NT2/D1 (cell line): ENCODE measurements at regions not wholly inside any gene's neighbourhood (a gene's known extent, or its start where the extent isn't known, plus 50 kb on each side); places are given as distances from the start of the nearest gene placed in this dataset.

ENCODE experiments used
- DNase-seq: peaks from one replicate; pipeline ENCODE4 v3.0.0-alpha.2; 2011; ENCODE audit warnings: low read depth, low spot score
- H3K27me3 ChIP-seq: 2 replicates; pipeline ENCODE4 v1.6.0; 2011; ENCODE audit warnings: mild to moderate bottlenecking; ENCODE audit not compliant: insufficient read length, insufficient read depth
- H3K36me3 ChIP-seq: 2 replicates; pipeline ENCODE4 v1.6.1; 2011; ENCODE audit warnings: mild to moderate bottlenecking, low read length, mixed read lengths; ENCODE audit not compliant: insufficient read depth, insufficient read length
- H3K4me1 ChIP-seq: 2 replicates; pipeline ENCODE4 v1.5.1; 2011; ENCODE audit not compliant: insufficient read depth, insufficient read length
- H3K4me3 ChIP-seq: 2 replicates; pipeline ENCODE4 v1.5.1; 2011; ENCODE audit warnings: low read depth; ENCODE audit not compliant: insufficient read length
- H3K9ac ChIP-seq: 2 replicates; pipeline ENCODE4 v1.6.0; 2011; ENCODE audit warnings: low read depth; ENCODE audit not compliant: insufficient read length
- H3K9me3 ChIP-seq: 2 replicates; pipeline ENCODE4 v1.5.1; 2011; ENCODE audit warnings: mild to moderate bottlenecking, low read length; ENCODE audit not compliant: insufficient read depth
- SUZ12 ChIP-seq: IDR thresholded peaks from 2 replicates; pipeline ENCODE4 v1.6.1; 2011; ENCODE audit not compliant: insufficient read length, insufficient read depth; ENCODE audit errors: extremely low read depth
- YY1 ChIP-seq: IDR thresholded peaks from 2 replicates; pipeline ENCODE4 v1.6.1; 2011; ENCODE audit not compliant: insufficient read length, insufficient read depth
- ZNF274 ChIP-seq: IDR thresholded peaks from 2 replicates; pipeline ENCODE4 v1.6.1; 2011; ENCODE audit warnings: mild to moderate bottlenecking, low read depth, low read length

GRCh38 chr9:78544230-78544629, 247.3 kb downstream of the PSAT1 start:
- no peaks in the 10 kb centered on the region for H3K27me3 ChIP-seq
- no peak for DNase-seq
- no peak overlapping the region for H3K9ac ChIP-seq
- H3K4me1 ChIP-seq, result peaks cover 4% of the 10 kb centered on the region
- H3K9me3 ChIP-seq, result peaks cover 5% of the 10 kb centered on the region; the same call in 1 of the 2 replicates
- no peaks in the 10 kb centered on the region for H3K36me3 ChIP-seq
- TF ChIP-seq ZNF274 (no peak), YY1 (no peak), SUZ12 (no peak)
- no peak overlapping the region for H3K4me3 ChIP-seq

DNA sequence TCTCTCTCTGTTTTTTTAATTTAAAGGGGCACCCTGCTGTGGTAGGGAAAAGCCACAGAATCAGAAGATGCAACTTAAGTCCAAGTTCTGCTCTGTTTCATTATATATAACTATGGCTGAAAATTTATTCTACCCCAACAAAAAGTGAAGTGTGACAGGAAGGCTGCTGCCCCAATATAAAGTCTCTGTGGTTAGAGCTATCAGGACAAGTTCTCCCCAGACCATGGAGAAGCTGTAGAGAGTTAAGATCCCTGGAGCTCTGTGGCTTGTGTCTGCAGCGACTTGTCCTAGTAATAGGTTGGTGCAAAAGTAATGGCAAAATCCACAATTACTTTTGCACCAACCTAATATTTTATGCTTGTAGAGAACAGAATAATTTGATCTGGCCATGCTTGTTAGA, 250.9 kb downstream of the PSAT1 start:
- H3K27me3 ChIP-seq, result no peaks in the 10 kb centered on the region
- peaks cover 4% of the 10 kb centered on the region for H3K4me1 ChIP-seq
- no peak overlapping the region for H3K9ac ChIP-seq
- no peak for TF ChIP-seq SUZ12
- no peak for TF ChIP-seq YY1
- TF ChIP-seq ZNF274, result no peak
- H3K9me3 ChIP-seq, result peaks cover 5% of the 10 kb centered on the region; the same call in 1 of the 2 replicates
- no peak overlapping the region for H3K4me3 ChIP-seq
- H3K36me3 ChIP-seq, result no peaks in the 10 kb centered on the region
- DNase-seq, result no peak

- H3K4me1 ChIP-seq, result peaks cover 4% of the 10 kb centered on the region
- H3K9me3 ChIP-seq, result peaks cover 5% of the 10 kb centered on the region; the same call in 1 of the 2 replicates
- TF ChIP-seq ZNF274 (no peak), YY1 (no peak), SUZ12 (no peak)
- no peak overlapping the region for H3K4me3 ChIP-seq
- DNase-seq, result no peak
- no peaks in the 10 kb centered on the region for H3K36me3 ChIP-seq
- H3K27me3 ChIP-seq, result no peaks in the 10 kb centered on the region
- no peak overlapping the region for H3K9ac ChIP-seq
Measured at GRCh38 chr9:78548670-78549069, 251.7 kb downstream of the PSAT1 start.

DNA sequence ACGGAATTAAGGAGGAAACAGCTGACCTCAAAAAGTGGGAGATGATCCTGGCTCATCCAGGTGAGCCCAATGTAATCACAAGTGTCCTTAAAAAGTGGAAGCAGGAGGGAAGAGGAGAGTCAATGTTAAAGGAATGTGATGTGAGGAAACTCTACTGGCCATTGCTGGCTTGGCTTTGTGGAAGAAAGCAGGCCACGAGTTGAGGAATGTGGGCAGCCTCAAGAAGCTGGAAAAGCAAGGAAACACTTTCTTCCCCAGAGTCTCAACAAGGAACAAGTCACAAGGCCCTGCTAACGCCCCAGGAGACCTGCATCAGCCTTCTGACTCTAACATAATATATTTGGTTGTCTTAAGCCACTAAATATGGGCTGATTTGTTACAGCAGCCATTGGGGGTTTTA, 252.8 kb downstream of the PSAT1 start:
- Histone ChIP-seq H3K9ac (no peak overlapping the region), H3K27me3 (no peaks in the 10 kb centered on the region), H3K9me3 (peaks cover 5% of the 10 kb centered on the region; the same call in 1 of the 2 replicates), H3K36me3 (no peaks in the 10 kb centered on the region), H3K4me1 (no peaks in the 10 kb centered on the region), H3K4me3 (no peak overlapping the region)
- TF ChIP-seq ZNF274, result no peak
- no peak for DNase-seq

GRCh38 chr9:78552802-78553201, 255.9 kb downstream of the PSAT1 start:
- no peak overlapping the region for H3K4me3 ChIP-seq
- H3K9ac ChIP-seq, result no peak overlapping the region
- TF ChIP-seq ZNF274 (no peak), YY1 (no peak), SUZ12 (no peak)
- DNase-seq, result no peak
- no peaks in the 10 kb centered on the region for H3K9me3 ChIP-seq
- H3K36me3 ChIP-seq, result no peaks in the 10 kb centered on the region
- H3K4me1 ChIP-seq, result no peaks in the 10 kb centered on the region
- H3K27me3 ChIP-seq, result no peaks in the 10 kb centered on the region

GRCh38 chr9:78557540-78557939, 260.6 kb downstream of the PSAT1 start:
- no peak for DNase-seq
- Histone ChIP-seq H3K4me1 (no peaks in the 10 kb centered on the region), H3K4me3 (no peak overlapping the region), H3K27me3 (no peaks in the 10 kb centered on the region), H3K9ac (no peak overlapping the region), H3K36me3 (no peaks in the 10 kb centered on the region), H3K9me3 (no peaks in the 10 kb centered on the region)
- TF ChIP-seq ZNF274 (no peak), YY1 (no peak), SUZ12 (no peak)

DNA sequence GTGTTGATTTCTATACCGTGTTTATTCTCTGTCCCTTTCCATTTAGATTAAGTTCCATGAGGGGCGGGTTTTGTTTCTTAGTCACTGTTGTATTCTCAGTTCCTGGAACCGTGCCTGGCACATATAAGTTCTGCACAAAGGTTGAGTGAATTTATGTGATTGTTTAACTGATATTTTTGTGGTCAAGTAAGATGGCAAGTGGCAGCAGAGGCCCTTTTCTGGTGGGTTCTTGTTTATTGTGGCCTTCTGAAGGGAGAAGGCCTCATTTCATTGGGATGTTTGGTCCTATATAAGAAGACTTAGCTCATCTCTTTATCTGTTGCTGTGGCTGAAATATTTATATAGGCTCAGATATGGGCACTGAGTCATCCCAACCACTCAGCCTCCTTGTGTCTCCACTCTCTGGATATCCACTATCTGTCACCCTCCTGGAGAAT, 262.5 kb downstream of the PSAT1 start:
- H3K36me3 ChIP-seq, result no peaks in the 10 kb centered on the region
- no peak overlapping the region for H3K9ac ChIP-seq
- no peaks in the 10 kb centered on the region for H3K4me1 ChIP-seq
- no peaks in the 10 kb centered on the region for H3K27me3 ChIP-seq
- no peak for DNase-seq
- TF ChIP-seq YY1, result no peak
- no peak for TF ChIP-seq ZNF274
- TF ChIP-seq SUZ12, result no peak
- no peaks in the 10 kb centered on the region for H3K9me3 ChIP-seq
- H3K4me3 ChIP-seq, result no peak overlapping the region

DNA sequence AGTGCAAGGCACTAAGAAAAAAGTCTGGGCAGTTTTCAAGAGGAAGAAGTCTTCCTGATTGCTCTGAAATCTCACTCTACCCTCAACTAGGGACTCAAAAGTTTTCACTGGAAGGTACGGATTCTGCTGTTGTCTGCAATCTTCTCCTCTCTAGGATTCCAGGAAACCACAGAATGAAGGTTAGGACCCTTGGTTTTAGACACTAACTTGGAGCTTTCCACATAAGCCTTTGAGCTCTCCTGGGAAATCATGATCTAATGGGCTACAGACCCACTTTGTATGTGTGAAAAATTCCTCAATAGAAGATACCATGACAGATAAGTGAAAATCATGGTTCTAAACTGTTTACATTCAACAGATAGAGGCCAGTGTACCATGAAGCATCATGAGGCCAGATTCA, 265.1 kb downstream of the PSAT1 start:
- no peaks in the 10 kb centered on the region for H3K4me1 ChIP-seq
- H3K4me3 ChIP-seq, result no peak overlapping the region
- no peaks in the 10 kb centered on the region for H3K36me3 ChIP-seq
- H3K9me3 ChIP-seq, result no peaks in the 10 kb centered on the region
- no peak for TF ChIP-seq YY1
- no peak overlapping the region for H3K9ac ChIP-seq
- no peaks in the 10 kb centered on the region for H3K27me3 ChIP-seq
- DNase-seq, result no peak
